Aorta (tissue), 5 donors: ENCODE measurements at regions not wholly inside any gene's neighbourhood (a gene's known extent, or its start where the extent isn't known, plus 50 kb on each side); places are given as distances from the start of the nearest gene placed in this dataset.
"Not testable (repeated sequence)": the region's sequence is repeated elsewhere in the genome, so short reads cannot be mapped to it uniquely, and the experiment has no call there.

ENCODE experiments used
- ATAC-seq: fragments of 200-7000 bp; cut with Tn5 transposase; one replicate; pipeline ENCODE4 v1.9.1; 2022; ENCODE audit warnings: moderate library complexity; ENCODE audit not compliant: low FRiP score
- DNase-seq, 2 donors: peaks; one replicate each; pipeline ENCODE4 v3.0.0-alpha.2; 2020
- H3K27ac ChIP-seq, 2 donors: one replicate each; pipeline ENCODE4 v1.5.1; 2013; ENCODE audit warnings: low read length in 2 of 2, mild to moderate bottlenecking in 2 of 2, moderate library complexity in 2 of 2, control low read depth in 1 of 2, inconsistent platforms in 1 of 2, low read depth in 1 of 2
- H3K27me3 ChIP-seq, 2 donors: one replicate each; pipeline ENCODE4 v1.6.1; 2013; ENCODE audit warnings: control low read depth in 1 of 2, low read length in 1 of 2, mild to moderate bottlenecking in 1 of 2, moderate library complexity in 1 of 2; ENCODE audit not compliant: insufficient read depth in 2 of 2, control insufficient read depth in 1 of 2
- H3K36me3 ChIP-seq, 2 donors: one replicate each; pipeline ENCODE4 v1.6.1; 2013; ENCODE audit warnings: control low read depth in 1 of 2, low read length in 1 of 2, mild to moderate bottlenecking in 1 of 2; ENCODE audit not compliant: insufficient read depth in 2 of 2, control insufficient read depth in 1 of 2
- H3K4me1 ChIP-seq, 2 donors: one replicate each; pipeline ENCODE4 v1.6.1; 2013; ENCODE audit warnings: low read length in 2 of 2, control low read depth in 1 of 2, mild to moderate bottlenecking in 1 of 2, moderate library complexity in 1 of 2; ENCODE audit not compliant: insufficient read depth in 2 of 2, control insufficient read depth in 1 of 2
- H3K4me3 ChIP-seq, 2 donors: one replicate each; pipeline ENCODE4 v1.5.1; 2013; ENCODE audit warnings: low read length in 2 of 2, control low read depth in 1 of 2, mild to moderate bottlenecking in 1 of 2
- H3K9me3 ChIP-seq: one replicate; pipeline ENCODE4 v1.6.1; 2013; ENCODE audit warnings: mild to moderate bottlenecking, low read length; ENCODE audit not compliant: control insufficient read depth
- WGBS, 2 donors: extraction: QIAGEN DNeasy Blood & Tissue Kit; methylation state at CpG; one replicate each; pipeline ENCODE4 v1.1.7; 2013; 5-methylcytosine and 5-hydroxymethylcytosine counted together
- intact Hi-C, 2 donors: fragments of 100-400 bp; cut with DNase I; formaldehyde crosslinking; loops; one replicate each; pipeline versions ENCODE4 v1.14.2 to v1.15.0; 2022
- donor health status: healthy with polysubstance abuse.
- donor health status: Bipolar disorder and iron deficiency.
- donor health status: DM: no; HTN: no; CAD: no.
- donor health status: DM: no; HTN: no; CAD: no.
- donor health status: DM: yes; HTN: yes; CAD: no.

- no peak for DNase-seq
- no peaks in the 10 kb centered on the region for H3K4me1 ChIP-seq
- H3K4me3 ChIP-seq = no peak overlapping the region
- intact Hi-C loops = loop anchor here in 1 of 2 donors (5.0 kb wide), 1 partner anchor 361 kb away; no protein-coding TSS in a partner anchor
- ATAC-seq = no peak
- no peaks in the 10 kb centered on the region for H3K36me3 ChIP-seq
- WGBS, 2 donors = 71 to 73% methylated on average over 10 of the region's 10 CpGs
- H3K27me3 ChIP-seq = no peaks in the 10 kb centered on the region
- H3K9me3 ChIP-seq = no peaks in the 10 kb centered on the region
- H3K27ac ChIP-seq = no peak overlapping the region
These were observed 49.9 kb upstream of the CAPRIN1 start for GRCh38 chr11:34001557-34002064.

GRCh38 chr11:33999393-33999792 is 52.1 kb upstream of the CAPRIN1 start:
- intact Hi-C loops = loop anchor here (5.0 to 10.0 kb wide), 3 partner anchors 53 to 108 kb away; partner anchors contain the start of genes NAT10 (in 2 of the 2) and CAPRIN1 (in 1 of the 2)
- Histone ChIP-seq H3K4me3 (no peak overlapping the region), H3K4me1 (no peaks in the 10 kb centered on the region), H3K27ac (no peak overlapping the region), H3K9me3 (no peaks in the 10 kb centered on the region), H3K27me3 (no peaks in the 10 kb centered on the region), H3K36me3 (no peaks in the 10 kb centered on the region)
- no peak for ATAC-seq
- WGBS, 2 donors = 65 to 66% methylated on average over 2 of the region's 2 CpGs
- no peak for DNase-seq

- no peak for DNase-seq
- no peak overlapping the region for H3K27ac ChIP-seq
- no peaks in the 10 kb centered on the region for H3K4me1 ChIP-seq
- H3K9me3 ChIP-seq = no peaks in the 10 kb centered on the region
- WGBS, 2 donors = 43 to 46% methylated on average over 7 of the region's 7 CpGs
- intact Hi-C loops = loop anchor here (2.0 to 10.0 kb wide), 4 partner anchors 55 to 361 kb away; partner anchors contain the start of genes NAT10 (in 2 of the 2), ABTB2 (in 1 of the 2) and CAPRIN1 (in 1 of the 2)
- H3K4me3 ChIP-seq = no peak overlapping the region
- H3K27me3 ChIP-seq = no peaks in the 10 kb centered on the region
- H3K36me3 ChIP-seq = no peaks in the 10 kb centered on the region
- no peak for ATAC-seq
These were observed 53.8 kb upstream of the CAPRIN1 start for GRCh38 chr11:33997584-33998251.

- 16 to 17% methylated on average over 25 of the region's 25 CpGs for WGBS, 2 donors
- no peak overlapping the region for H3K4me3 ChIP-seq
- H3K27me3 ChIP-seq = no peaks in the 10 kb centered on the region
- intact Hi-C loops = loop anchor here (2.0 to 10.0 kb wide), 4 partner anchors 56 to 362 kb away; partner anchors contain the start of genes NAT10 (in 2 of the 2), ABTB2 (in 1 of the 2) and CAPRIN1 (in 1 of the 2)
- ATAC-seq (peak; percentile 93), DNase-seq (peak; percentile 73 to 78)
- H3K9me3 ChIP-seq = no peaks in the 10 kb centered on the region
- H3K27ac ChIP-seq = no peak overlapping the region
- no peaks in the 10 kb centered on the region for H3K36me3 ChIP-seq
- H3K4me1 ChIP-seq = no peaks in the 10 kb centered on the region
These were observed 54.8 kb upstream of the CAPRIN1 start for GRCh38 chr11:33996498-33997454.

DNA sequence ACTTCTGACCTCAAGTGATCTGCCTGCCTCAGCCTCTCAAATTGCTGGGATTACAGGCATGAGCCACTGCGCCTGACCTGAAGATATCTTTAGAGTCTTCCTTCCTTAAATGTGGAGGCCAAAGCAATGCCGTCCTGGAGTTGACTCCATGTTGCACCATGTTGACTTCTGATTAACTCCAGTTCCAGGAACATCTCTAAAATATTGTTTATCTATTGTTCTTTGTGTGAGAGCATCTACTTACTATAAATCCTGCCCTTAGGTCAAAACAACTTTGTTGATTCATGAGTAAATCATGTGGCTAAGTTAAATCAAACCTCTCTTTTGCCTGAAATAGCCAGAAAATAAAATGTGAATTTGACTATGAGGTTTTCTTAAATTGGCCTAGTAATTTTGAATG is 56.6 kb upstream of the CAPRIN1 start:
- no peak for ATAC-seq
- Histone ChIP-seq H3K4me1 (no peaks in the 10 kb centered on the region), H3K4me3 (no peak overlapping the region), H3K9me3 (no peaks in the 10 kb centered on the region), H3K27me3 (no peaks in the 10 kb centered on the region), H3K36me3 (no peaks in the 10 kb centered on the region), H3K27ac (no peak overlapping the region)
- intact Hi-C loops = loop anchor here (5.0 to 10.0 kb wide), 3 partner anchors 57 to 112 kb away; partner anchors contain the start of genes NAT10 (in 2 of the 2) and CAPRIN1 (in 1 of the 2)
- 91 to 93% methylated on average over 2 of the region's 2 CpGs for WGBS, 2 donors
- no peak for DNase-seq

DNA sequence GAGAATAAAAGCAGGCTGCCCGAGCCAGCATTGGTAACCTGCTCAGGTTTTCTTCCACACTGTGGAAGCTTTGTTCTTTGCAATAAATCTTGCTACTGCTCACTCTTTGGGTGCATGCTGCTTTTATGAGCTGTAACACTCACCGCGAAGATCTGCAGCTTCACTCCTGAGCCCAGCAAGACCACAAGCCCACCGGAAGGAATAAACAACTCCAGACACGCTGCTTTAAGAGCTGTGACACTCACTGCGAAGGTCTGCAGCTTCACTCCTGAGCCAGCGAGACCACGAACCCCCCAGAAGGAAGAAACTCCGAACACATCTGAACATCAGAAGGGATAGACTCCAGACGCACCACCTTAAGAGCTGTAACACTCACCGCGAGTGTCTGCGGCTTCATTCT is 60.4 kb upstream of the CAPRIN1 start:
- intact Hi-C loops = loop anchor here in 1 of 2 donors (10.0 kb wide), 1 partner anchor 114 kb away; the partner anchor contains the start of gene NAT10
- H3K36me3 ChIP-seq, H3K27me3 ChIP-seq, H3K27ac ChIP-seq, H3K9me3 ChIP-seq, H3K4me3 ChIP-seq, H3K4me1 ChIP-seq, DNase-seq, ATAC-seq: not testable (repeated sequence)
- WGBS, 2 donors = 76 to 77% methylated on average over 13 of the region's 13 CpGs

- WGBS, 2 donors = 92% methylated on average over 26 to 32 of the region's 32 CpGs
- not testable (repeated sequence) for ATAC-seq, H3K27me3 ChIP-seq, H3K4me3 ChIP-seq, H3K27ac ChIP-seq, H3K36me3 ChIP-seq, DNase-seq, H3K9me3 ChIP-seq, H3K4me1 ChIP-seq
- intact Hi-C loops = loop anchor here in 1 of 2 donors (10.0 kb wide), 1 partner anchor 115 kb away; the partner anchor contains the start of gene NAT10
These were observed 61.4 kb upstream of the CAPRIN1 start for GRCh38 chr11:33990131-33990530.

DNA sequence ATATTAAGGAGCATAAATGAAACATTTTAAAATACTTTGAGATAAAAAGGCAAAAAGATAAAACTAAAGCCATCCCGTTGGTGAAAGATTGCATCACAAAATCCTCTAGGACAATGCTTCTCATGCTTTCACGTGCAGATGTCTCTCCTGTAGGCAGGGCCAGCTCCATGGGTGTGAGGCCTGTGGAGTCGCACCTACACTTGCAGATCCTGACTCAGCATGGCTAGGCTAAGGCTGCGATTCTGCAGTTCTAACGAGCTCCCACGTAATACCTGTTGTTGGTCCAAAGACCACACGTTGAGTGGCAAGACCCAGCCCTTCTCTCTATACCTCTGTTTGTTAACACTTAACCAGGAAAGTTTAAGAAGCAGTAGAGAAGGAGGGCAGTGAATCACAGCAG is 62.1 kb upstream of the CAPRIN1 start:
- no peak for ATAC-seq
- intact Hi-C loops = no loop called here

More for the DNA sequence above, 62.1 kb upstream of the CAPRIN1 start:
- Histone ChIP-seq H3K27me3 (no peaks in the 10 kb centered on the region), H3K27ac (no peak overlapping the region), H3K4me3 (no peak overlapping the region), H3K9me3 (no peaks in the 10 kb centered on the region), H3K4me1 (no peaks in the 10 kb centered on the region), H3K36me3 (no peaks in the 10 kb centered on the region)
- WGBS, 2 donors = 71 to 76% methylated on average over 7 of the region's 7 CpGs
- DNase-seq = no peak
